Type B pancreatic cell (in vitro differentiated cells): ENCODE measurements at regions not wholly inside any gene's neighbourhood (a gene's known extent, or its start where the extent isn't known, plus 50 kb on each side); places are given as distances from the start of the nearest gene placed in this dataset.

Experiments used
- DNase-seq: peaks from one replicate; pipeline ENCODE4 v3.0.0; 2021; ENCODE audit warnings: mixed read lengths; ENCODE audit not compliant: unreplicated experiment; ENCODE audit errors: extremely low spot score
- H3K27ac Mint-ChIP-seq: 2 replicates; pipeline ENCODE4 v1.8.0; 2021; ENCODE audit warnings: mild to moderate bottlenecking, mixed read lengths
- H3K27me3 Mint-ChIP-seq: 2 replicates; pipeline ENCODE4 v1.8.0; 2021; ENCODE audit warnings: mixed read lengths
- H3K36me3 Mint-ChIP-seq: 2 replicates; pipeline ENCODE4 v1.8.0; 2021; ENCODE audit warnings: mixed read lengths
- H3K4me1 Mint-ChIP-seq: one replicate; pipeline ENCODE4 v1.8.0; 2021; ENCODE audit warnings: mixed read lengths; ENCODE audit not compliant: unreplicated experiment
- H3K4me3 Mint-ChIP-seq: 2 replicates; pipeline ENCODE4 v1.8.0; 2021; ENCODE audit warnings: mild to moderate bottlenecking, mixed read lengths
- H3K9me3 Mint-ChIP-seq: 2 replicates; pipeline ENCODE4 v1.8.0; 2021; ENCODE audit warnings: mixed read lengths
- TF ChIP-seq, protein P1 (sequence below): fragments of 200-600 bp; sonication (generic); conservative IDR thresholded peaks from 2 replicates; pipeline ENCODE4 v1.5.0; 2021; ENCODE audit warnings: antibody characterized with exemption, mild to moderate bottlenecking

DNA sequence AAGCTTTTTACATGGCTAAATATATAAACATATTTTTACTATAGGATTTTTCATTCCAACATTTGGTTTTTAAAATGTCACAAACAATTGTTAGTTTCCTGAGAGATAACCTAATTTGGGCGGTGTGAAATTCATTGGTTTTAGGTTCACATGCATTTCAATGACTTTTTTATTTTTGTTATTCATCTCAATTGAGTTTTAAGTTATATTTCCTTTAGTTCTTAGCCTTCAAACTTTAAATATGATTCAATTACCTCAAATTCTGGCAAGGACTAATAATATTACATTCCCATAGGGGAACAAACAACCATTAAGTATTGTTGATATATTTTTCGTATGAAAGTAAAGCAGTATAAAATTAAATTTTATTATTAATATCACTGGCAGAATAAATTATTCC is 265.3 kb downstream of the SLITRK6 start:
- no peaks in the 10 kb centered on the region for H3K36me3 Mint-ChIP-seq
- TF ChIP-seq, protein P1, sequence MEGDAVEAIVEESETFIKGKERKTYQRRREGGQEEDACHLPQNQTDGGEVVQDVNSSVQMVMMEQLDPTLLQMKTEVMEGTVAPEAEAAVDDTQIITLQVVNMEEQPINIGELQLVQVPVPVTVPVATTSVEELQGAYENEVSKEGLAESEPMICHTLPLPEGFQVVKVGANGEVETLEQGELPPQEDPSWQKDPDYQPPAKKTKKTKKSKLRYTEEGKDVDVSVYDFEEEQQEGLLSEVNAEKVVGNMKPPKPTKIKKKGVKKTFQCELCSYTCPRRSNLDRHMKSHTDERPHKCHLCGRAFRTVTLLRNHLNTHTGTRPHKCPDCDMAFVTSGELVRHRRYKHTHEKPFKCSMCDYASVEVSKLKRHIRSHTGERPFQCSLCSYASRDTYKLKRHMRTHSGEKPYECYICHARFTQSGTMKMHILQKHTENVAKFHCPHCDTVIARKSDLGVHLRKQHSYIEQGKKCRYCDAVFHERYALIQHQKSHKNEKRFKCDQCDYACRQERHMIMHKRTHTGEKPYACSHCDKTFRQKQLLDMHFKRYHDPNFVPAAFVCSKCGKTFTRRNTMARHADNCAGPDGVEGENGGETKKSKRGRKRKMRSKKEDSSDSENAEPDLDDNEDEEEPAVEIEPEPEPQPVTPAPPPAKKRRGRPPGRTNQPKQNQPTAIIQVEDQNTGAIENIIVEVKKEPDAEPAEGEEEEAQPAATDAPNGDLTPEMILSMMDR: no peak
- no peaks in the 10 kb centered on the region for H3K9me3 Mint-ChIP-seq
- DNase-seq: no peak
- H3K27ac Mint-ChIP-seq: no peak overlapping the region
- H3K27me3 Mint-ChIP-seq: peaks cover 5% of the 10 kb centered on the region
- peaks cover 2% of the 10 kb centered on the region for H3K4me1 Mint-ChIP-seq
- no peak overlapping the region for H3K4me3 Mint-ChIP-seq

DNA sequence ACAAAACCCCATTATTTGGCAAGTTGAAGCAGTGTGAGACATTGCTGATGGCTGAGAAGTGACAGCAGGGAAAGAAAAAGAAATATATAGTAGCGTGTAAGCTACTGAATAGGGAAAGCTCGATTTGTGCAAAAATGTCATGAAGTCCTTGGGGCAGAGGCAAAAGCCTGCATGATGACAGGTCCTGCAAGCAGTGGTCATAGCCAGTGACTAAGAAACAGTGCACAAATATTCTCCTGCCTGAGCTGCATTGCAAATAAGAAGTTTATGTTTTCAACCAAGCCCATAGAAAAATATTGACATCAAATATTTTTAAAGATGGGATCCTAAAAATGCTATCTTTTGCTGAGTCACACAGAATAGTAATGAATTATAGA is 270.0 kb downstream of the SLITRK6 start:
- H3K4me3 Mint-ChIP-seq: no peak overlapping the region
- TF ChIP-seq, protein P1: no peak
- H3K4me1 Mint-ChIP-seq: peaks cover 7% of the 10 kb centered on the region
- no peaks in the 10 kb centered on the region for H3K9me3 Mint-ChIP-seq
- no peak overlapping the region for H3K27ac Mint-ChIP-seq
- no peak for DNase-seq
- H3K27me3 Mint-ChIP-seq: peaks cover 5% of the 10 kb centered on the region
- H3K36me3 Mint-ChIP-seq: no peaks in the 10 kb centered on the region

DNA sequence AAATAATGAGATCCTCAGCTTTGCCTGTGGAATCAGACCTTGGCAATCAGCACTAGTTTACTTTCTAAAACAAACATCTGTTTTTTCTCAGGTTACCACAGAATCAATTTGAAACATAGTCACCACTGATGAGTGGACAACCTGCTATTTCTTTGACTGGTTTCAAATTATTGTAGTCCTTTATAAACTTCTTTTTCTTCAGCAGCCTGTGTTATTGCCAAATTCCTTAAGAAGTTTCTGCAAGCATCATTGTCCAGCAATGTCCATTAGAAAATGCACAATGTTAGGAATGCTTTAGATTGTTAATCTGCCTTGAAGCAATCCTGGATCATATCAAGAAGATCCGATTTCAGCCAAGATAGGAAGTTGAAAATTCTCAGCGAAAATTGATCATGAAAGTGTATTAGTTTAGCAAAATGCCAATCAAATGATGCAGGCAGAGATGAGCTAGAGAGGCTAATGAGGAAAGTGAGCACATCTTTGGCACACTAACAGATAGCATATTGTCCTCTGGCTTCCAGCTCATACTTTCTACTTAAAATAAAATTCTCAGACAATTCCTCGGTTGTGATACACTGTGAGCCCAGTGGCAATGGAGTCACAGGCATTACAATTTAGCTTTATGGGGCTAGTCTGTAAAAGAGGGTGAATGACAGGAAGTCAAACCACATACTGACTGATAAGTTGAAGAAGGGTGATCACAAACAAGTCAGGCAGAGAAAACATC is 270.6 kb downstream of the SLITRK6 start:
- Mint-ChIP-seq H3K9me3 (no peaks in the 10 kb centered on the region), H3K4me1 (peaks cover 7% of the 10 kb centered on the region), H3K36me3 (no peaks in the 10 kb centered on the region), H3K27ac (no peak overlapping the region), H3K4me3 (no peak overlapping the region), H3K27me3 (peaks cover 5% of the 10 kb centered on the region)
- TF ChIP-seq, protein P1: no peak
- DNase-seq: no peak

DNA sequence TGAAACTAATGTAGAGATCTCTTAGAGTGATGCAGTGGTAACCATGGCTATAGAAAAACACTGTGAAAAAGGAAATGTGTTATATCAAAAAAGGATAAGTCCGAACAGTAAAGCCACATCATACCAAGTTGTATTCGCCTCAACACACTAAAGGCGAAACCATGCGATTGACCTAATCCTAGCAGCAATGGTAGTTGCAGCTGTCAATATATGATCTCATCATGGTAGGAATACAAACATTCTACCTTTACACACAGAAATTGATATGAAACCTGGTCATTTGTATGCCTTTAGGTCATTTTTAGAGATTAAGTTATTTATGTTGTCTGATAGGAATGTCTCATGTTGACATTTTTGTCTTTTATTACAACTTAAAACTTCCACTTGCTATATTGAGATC is 271.9 kb downstream of the SLITRK6 start:
- no peaks in the 10 kb centered on the region for H3K9me3 Mint-ChIP-seq
- no peak for DNase-seq
- no peak overlapping the region for H3K4me3 Mint-ChIP-seq
- H3K27ac Mint-ChIP-seq: no peak overlapping the region
- no peaks in the 10 kb centered on the region for H3K36me3 Mint-ChIP-seq
- peaks cover 7% of the 10 kb centered on the region for H3K4me1 Mint-ChIP-seq
- TF ChIP-seq, protein P1: no peak
- no peaks in the 10 kb centered on the region for H3K27me3 Mint-ChIP-seq

DNA sequence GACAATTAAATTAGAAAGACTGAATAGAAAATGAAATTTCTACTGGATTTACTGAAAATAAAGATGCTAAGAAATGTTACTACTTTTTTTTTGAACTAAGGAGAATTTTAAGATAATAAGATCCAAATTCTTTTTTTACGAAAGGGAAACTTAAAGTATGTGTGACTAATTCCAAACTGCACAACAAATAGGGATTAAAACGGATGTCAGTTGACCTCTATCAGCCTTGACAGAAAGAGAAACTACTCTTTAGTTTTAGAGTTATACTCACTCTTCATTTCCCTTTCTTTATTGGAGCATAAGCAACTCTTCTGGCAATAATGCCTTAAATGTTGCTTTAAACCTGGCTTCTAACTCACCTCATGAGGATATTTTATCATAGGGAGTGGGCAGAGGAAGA is 273.8 kb downstream of the SLITRK6 start:
- no peak overlapping the region for H3K27ac Mint-ChIP-seq
- DNase-seq: no peak
- TF ChIP-seq, protein P1: no peak
- no peaks in the 10 kb centered on the region for H3K27me3 Mint-ChIP-seq
- no peak overlapping the region for H3K4me3 Mint-ChIP-seq
- peaks cover 7% of the 10 kb centered on the region for H3K4me1 Mint-ChIP-seq
- no peaks in the 10 kb centered on the region for H3K36me3 Mint-ChIP-seq
- H3K9me3 Mint-ChIP-seq: no peaks in the 10 kb centered on the region

DNA sequence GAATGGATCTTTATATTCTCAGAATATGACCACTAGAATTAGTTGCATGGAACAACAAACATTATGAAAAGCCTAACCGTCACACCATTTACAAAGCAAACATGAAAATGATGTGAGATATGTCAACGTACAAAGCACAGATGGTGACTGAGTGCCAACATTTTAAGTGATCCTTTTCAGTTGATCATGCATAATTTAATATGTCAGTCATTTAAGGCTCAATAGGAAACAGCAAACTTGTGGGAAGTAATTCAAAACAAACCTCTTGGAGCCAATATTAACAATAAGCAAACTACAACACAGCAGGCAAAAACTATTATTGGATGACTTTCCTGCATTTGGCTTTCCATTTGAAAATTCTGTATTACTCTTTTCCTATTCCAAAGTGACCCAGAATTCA is 277.6 kb downstream of the SLITRK6 start:
- Mint-ChIP-seq H3K9me3 (no peaks in the 10 kb centered on the region), H3K4me1 (no peaks in the 10 kb centered on the region), H3K27ac (no peak overlapping the region), H3K4me3 (no peak overlapping the region), H3K27me3 (no peaks in the 10 kb centered on the region), H3K36me3 (no peaks in the 10 kb centered on the region)
- DNase-seq: no peak
- TF ChIP-seq, protein P1: no peak
